GM12878 (cell line): ENCODE measurements at regions not wholly inside any gene's neighbourhood (a gene's known extent, or its start where the extent isn't known, plus 50 kb on each side); places are given as distances from the start of the nearest gene placed in this dataset.

ENCODE experiments used
- ASH2L ChIP-seq: fragments of 300-600, 200-600 bp; sonication (generic); IDR thresholded peaks from 2 replicates; pipeline ENCODE4 v1.6.1; 2017; ENCODE audit warnings: low read depth, mild to moderate bottlenecking, borderline replicate concordance
- BCLAF1 ChIP-seq: fragments of 450-650 bp; IDR thresholded peaks from 2 replicates; pipeline ENCODE4 v1.6.1; 2017; ENCODE audit warnings: antibody characterized with exemption, mild to moderate bottlenecking, moderate library complexity
- CHD1 ChIP-seq: IDR thresholded peaks from 2 replicates; pipeline ENCODE4 v1.6.1; 2012; ENCODE audit warnings: low read depth, low read length, improper control_type of control experiment
- CTCF ChIP-seq, 3 experiments: IDR thresholded peaks in 2 of 3; conservative IDR thresholded peaks in 1 of 3; 2 replicates each; pipeline ENCODE4 v1.5.1; 2011; ENCODE audit warnings: low read depth in 3 of 3, low read length in 3 of 3, mild to moderate bottlenecking in 3 of 3, control low read depth in 2 of 3, moderate library complexity in 2 of 3, inconsistent platforms in 1 of 3, mixed read lengths in 1 of 3; ENCODE audit not compliant: control insufficient read depth in 2 of 3, insufficient read depth in 1 of 3; ENCODE audit errors: extremely low read depth in 1 of 3
- DPF2 ChIP-seq: fragments of 450-650 bp; IDR thresholded peaks from 2 replicates; pipeline ENCODE4 v1.6.1; 2017; ENCODE audit warnings: mild to moderate bottlenecking
- EP300 ChIP-seq, 2 experiments: fragments of 150-350 bp in 1 of 2; IDR thresholded peaks; 2 replicates each; pipeline ENCODE4 v1.6.1; 2011 to 2012; ENCODE audit warnings: low read depth in 2 of 2, low read length in 2 of 2, borderline replicate concordance in 1 of 2, improper control_type of control experiment in 1 of 2, inconsistent platforms in 1 of 2; ENCODE audit not compliant: control insufficient read depth in 1 of 2
- GATAD2B ChIP-seq: fragments of 450-650 bp; conservative IDR thresholded peaks from 2 replicates; pipeline ENCODE4 v1.6.1; 2017; ENCODE audit warnings: low read depth, mild to moderate bottlenecking, moderate library complexity
- HCFC1 ChIP-seq: fragments of 150-350 bp; IDR thresholded peaks from 2 replicates; pipeline ENCODE4 v1.6.1; 2014; ENCODE audit warnings: low read length
- IRF3 ChIP-seq: fragments of 450-650 bp; IDR thresholded peaks from 2 replicates; pipeline ENCODE4 v1.6.1; 2014; ENCODE audit warnings: mild to moderate bottlenecking
- JUND ChIP-seq: IDR thresholded peaks from 2 replicates; pipeline ENCODE4 v1.6.1; 2012; ENCODE audit warnings: low read depth, mild to moderate bottlenecking, low read length, improper control_type of control experiment, moderate library complexity
- KLF5 ChIP-seq: fragments of 450-650 bp; IDR thresholded peaks from 2 replicates; pipeline ENCODE4 v1.6.1; 2014; ENCODE audit warnings: mild to moderate bottlenecking; ENCODE audit not compliant: partially characterized antibody
- NR2C1 ChIP-seq: fragments of 450-650 bp; IDR thresholded peaks from 2 replicates; pipeline ENCODE4 v1.6.1; 2017; ENCODE audit warnings: antibody characterized with exemption, mild to moderate bottlenecking, moderate library complexity
- PBX3 ChIP-seq: IDR thresholded peaks from 2 replicates; pipeline ENCODE4 v1.6.1; 2011; ENCODE audit warnings: mild to moderate bottlenecking, low read depth, low read length, moderate library complexity; ENCODE audit not compliant: insufficient replicate concordance
- SIN3A ChIP-seq: IDR thresholded peaks from 2 replicates; pipeline ENCODE4 v1.6.1; 2012; ENCODE audit warnings: low read depth, low read length, improper control_type of control experiment
- TBL1XR1 ChIP-seq: IDR thresholded peaks from 2 replicates; pipeline ENCODE4 v1.6.1; 2012; ENCODE audit warnings: low read depth, low read length, improper control_type of control experiment
- ZNF217 ChIP-seq: fragments of 450-650 bp; IDR thresholded peaks from 2 replicates; pipeline ENCODE4 v1.6.1; 2017; ENCODE audit warnings: antibody characterized with exemption, mild to moderate bottlenecking
- ZNF274 ChIP-seq: IDR thresholded peaks from one replicate; pipeline ENCODE4 v1.8.0; 2011; ENCODE audit not compliant: insufficient read length, insufficient read depth
- ZNF687 ChIP-seq: fragments of 450-650 bp; IDR thresholded peaks from 2 replicates; pipeline ENCODE4 v1.6.1; 2017; ENCODE audit warnings: mild to moderate bottlenecking, moderate library complexity
- ZSCAN29 ChIP-seq: fragments of 450-650 bp; IDR thresholded peaks from 2 replicates; pipeline ENCODE4 v1.6.1; 2017; ENCODE audit warnings: mild to moderate bottlenecking, moderate library complexity

- no peak for TF ChIP-seq DPF2
- TF ChIP-seq NR2C1 = no peak
- TF ChIP-seq ZNF217 = no peak
- no peak for TF ChIP-seq CHD1
- TF ChIP-seq BCLAF1 = no peak
- TF ChIP-seq CTCF (IDR thresholded peaks at IDR 0.05 in 2 of 3, conservative IDR thresholded peaks at IDR 0.05 in 1 of 3; ENCODE audit: control insufficient read depth in 2 of 3, extremely low read depth in 1 of 3, insufficient read depth in 1 of 3, low read depth in 3 of 3, low read length in 3 of 3) = no peak
- no peak for TF ChIP-seq GATAD2B
- no peak for TF ChIP-seq ZNF687
- no peak for TF ChIP-seq IRF3
- TF ChIP-seq KLF5 = no peak
- no peak for TF ChIP-seq PBX3
- TF ChIP-seq TBL1XR1 = no peak
- TF ChIP-seq JUND = no peak
- TF ChIP-seq EP300 (IDR thresholded peaks at IDR 0.05; ENCODE audit: borderline replicate concordance in 1 of 2, control insufficient read depth in 1 of 2, low read depth in 2 of 2, low read length in 2 of 2) = peak; percentile 34 to 86; a peak in 3 of 4 replicates
- TF ChIP-seq HCFC1 = no peak
- TF ChIP-seq ZNF274 = no peak
- no peak for TF ChIP-seq SIN3A
- TF ChIP-seq ZSCAN29 = no peak
- 0 out of 2 replicates have a peak, but pooled peaks have one; percentile 60 for TF ChIP-seq ASH2L
Measured at GRCh38 chr21:25456672-25457071, 150.6 kb downstream of the MRPL39 start (continued).
